ENCODE measurements at regions not wholly inside any gene's neighbourhood (a gene's known extent, or its start where the extent isn't known, plus 50 kb on each side); places are given as distances from the start of the nearest gene placed in this dataset.

- Mint-ChIP-seq H3K4me1 (ENCODE audit: low read depth in 2 of 2) (no peaks in the 10 kb centered on the region), H3K27me3 (no peaks in the 10 kb centered on the region), H3K9me3 (peaks cover 5% of the 10 kb centered on the region), H3K36me3 (no peaks in the 10 kb centered on the region), H3K27ac (no peak overlapping the region), H3K4me3 (no peak overlapping the region)
- no peak for DNase-seq (ENCODE audit: low spot score)
- no peak for ATAC-seq
Measured at GRCh38 chr12:88398031-88398430, 182.2 kb downstream of the KITLG start.

- ATAC-seq (no peak), DNase-seq (ENCODE audit: low spot score) (no peak)
- no peak overlapping the region for H3K27ac Mint-ChIP-seq
- no peaks in the 10 kb centered on the region for H3K36me3 Mint-ChIP-seq
- H3K9me3 Mint-ChIP-seq: peaks cover 2% of the 10 kb centered on the region
- H3K27me3 Mint-ChIP-seq: no peaks in the 10 kb centered on the region
- H3K4me1 Mint-ChIP-seq (ENCODE audit: low read depth in 2 of 2): no peaks in the 10 kb centered on the region
- no peak overlapping the region for H3K4me3 Mint-ChIP-seq
Measured at GRCh38 chr12:88399811-88400210, 180.5 kb downstream of the KITLG start.

- no peak overlapping the region for H3K27ac Mint-ChIP-seq
- no peaks in the 10 kb centered on the region for H3K27me3 Mint-ChIP-seq
- H3K36me3 Mint-ChIP-seq: no peaks in the 10 kb centered on the region
- DNase-seq (ENCODE audit: low spot score): no peak
- no peaks in the 10 kb centered on the region for H3K4me1 Mint-ChIP-seq (ENCODE audit: low read depth in 2 of 2)
- no peak for ATAC-seq
- H3K9me3 Mint-ChIP-seq: peaks cover 2% of the 10 kb centered on the region
- H3K4me3 Mint-ChIP-seq: no peak overlapping the region
Measured at GRCh38 chr12:88400302-88400701, 180.0 kb downstream of the KITLG start.

GRCh38 chr12:88401155-88401554, 179.1 kb downstream of the KITLG start:
- no peak overlapping the region for H3K4me3 Mint-ChIP-seq
- no peaks in the 10 kb centered on the region for H3K36me3 Mint-ChIP-seq
- ATAC-seq (no peak), DNase-seq (ENCODE audit: low spot score) (no peak)
- H3K9me3 Mint-ChIP-seq: peaks cover 2% of the 10 kb centered on the region
- H3K27me3 Mint-ChIP-seq: no peaks in the 10 kb centered on the region
- no peak overlapping the region for H3K27ac Mint-ChIP-seq
- H3K4me1 Mint-ChIP-seq (ENCODE audit: low read depth in 2 of 2): no peaks in the 10 kb centered on the region

- Mint-ChIP-seq H3K9me3 (peaks cover 8% of the 10 kb centered on the region), H3K4me3 (no peak overlapping the region), H3K4me1 (ENCODE audit: low read depth in 2 of 2) (no peaks in the 10 kb centered on the region), H3K36me3 (no peaks in the 10 kb centered on the region), H3K27me3 (no peaks in the 10 kb centered on the region), H3K27ac (no peak overlapping the region)
- DNase-seq (ENCODE audit: low spot score): no peak
- no peak for ATAC-seq
Measured at GRCh38 chr12:88406905-88407304, 173.4 kb downstream of the KITLG start.

- Mint-ChIP-seq H3K27me3 (no peaks in the 10 kb centered on the region), H3K36me3 (no peaks in the 10 kb centered on the region), H3K4me1 (ENCODE audit: low read depth in 2 of 2) (no peaks in the 10 kb centered on the region), H3K4me3 (no peak overlapping the region), H3K27ac (no peak overlapping the region), H3K9me3 (peaks cover 8% of the 10 kb centered on the region)
- ATAC-seq (no peak), DNase-seq (ENCODE audit: low spot score) (no peak)
Measured at GRCh38 chr12:88408823-88409222, 171.4 kb downstream of the KITLG start.

GRCh38 chr12:88409257-88409656, 171.0 kb downstream of the KITLG start:
- H3K27me3 Mint-ChIP-seq: no peaks in the 10 kb centered on the region
- ATAC-seq (no peak), DNase-seq (ENCODE audit: low spot score) (no peak)
- H3K4me1 Mint-ChIP-seq (ENCODE audit: low read depth in 2 of 2): no peaks in the 10 kb centered on the region
- no peak overlapping the region for H3K4me3 Mint-ChIP-seq
- H3K27ac Mint-ChIP-seq: no peak overlapping the region
- no peaks in the 10 kb centered on the region for H3K36me3 Mint-ChIP-seq
- H3K9me3 Mint-ChIP-seq: peaks cover 8% of the 10 kb centered on the region

GRCh38 chr12:88411689-88412088, 168.6 kb downstream of the KITLG start:
- no peak overlapping the region for H3K4me3 Mint-ChIP-seq
- no peaks in the 10 kb centered on the region for H3K27me3 Mint-ChIP-seq
- peaks cover 15% of the 10 kb centered on the region for H3K9me3 Mint-ChIP-seq
- ATAC-seq (no peak), DNase-seq (ENCODE audit: low spot score) (no peak)
- no peaks in the 10 kb centered on the region for H3K4me1 Mint-ChIP-seq (ENCODE audit: low read depth in 2 of 2)
- H3K36me3 Mint-ChIP-seq: no peaks in the 10 kb centered on the region
- H3K27ac Mint-ChIP-seq: no peak overlapping the region

GRCh38 chr12:88413646-88414045, 166.6 kb downstream of the KITLG start:
- Mint-ChIP-seq H3K27ac (no peak overlapping the region), H3K27me3 (no peaks in the 10 kb centered on the region), H3K4me1 (ENCODE audit: low read depth in 2 of 2) (no peaks in the 10 kb centered on the region), H3K4me3 (no peak overlapping the region), H3K36me3 (no peaks in the 10 kb centered on the region), H3K9me3 (peaks cover 12% of the 10 kb centered on the region)
- no peak for ATAC-seq
- DNase-seq (ENCODE audit: low spot score): no peak

- no peak for DNase-seq (ENCODE audit: low spot score)
- Mint-ChIP-seq H3K4me3 (no peak overlapping the region), H3K4me1 (ENCODE audit: low read depth in 2 of 2) (no peaks in the 10 kb centered on the region), H3K9me3 (peaks cover 10% of the 10 kb centered on the region), H3K27ac (no peak overlapping the region), H3K27me3 (no peaks in the 10 kb centered on the region), H3K36me3 (no peaks in the 10 kb centered on the region)
- ATAC-seq: no peak
Measured at GRCh38 chr12:88416155-88416554, 164.1 kb downstream of the KITLG start.

- DNase-seq (ENCODE audit: low spot score): no peak
- no peaks in the 10 kb centered on the region for H3K27me3 Mint-ChIP-seq
- no peak for ATAC-seq
- H3K27ac Mint-ChIP-seq: no peak overlapping the region
- H3K4me1 Mint-ChIP-seq (ENCODE audit: low read depth in 2 of 2): no peaks in the 10 kb centered on the region
- H3K9me3 Mint-ChIP-seq: peaks cover 10% of the 10 kb centered on the region
- H3K36me3 Mint-ChIP-seq: no peaks in the 10 kb centered on the region
- no peak overlapping the region for H3K4me3 Mint-ChIP-seq
Measured at GRCh38 chr12:88416786-88417185, 163.5 kb downstream of the KITLG start.

- H3K9me3 Mint-ChIP-seq: peaks cover 10% of the 10 kb centered on the region
- no peaks in the 10 kb centered on the region for H3K27me3 Mint-ChIP-seq
- no peak for ATAC-seq
- no peaks in the 10 kb centered on the region for H3K36me3 Mint-ChIP-seq
- H3K4me1 Mint-ChIP-seq (ENCODE audit: low read depth in 2 of 2): no peaks in the 10 kb centered on the region
- H3K27ac Mint-ChIP-seq: no peak overlapping the region
- DNase-seq (ENCODE audit: low spot score): no peak
- H3K4me3 Mint-ChIP-seq: no peak overlapping the region
Measured at GRCh38 chr12:88417531-88417930, 162.7 kb downstream of the KITLG start.

GRCh38 chr12:88418856-88419497, 161.3 kb downstream of the KITLG start:
- Mint-ChIP-seq H3K9me3 (peaks cover 10% of the 10 kb centered on the region), H3K36me3 (no peaks in the 10 kb centered on the region), H3K27ac (no peak overlapping the region), H3K27me3 (no peaks in the 10 kb centered on the region), H3K4me3 (no peak overlapping the region), H3K4me1 (ENCODE audit: low read depth in 2 of 2) (no peaks in the 10 kb centered on the region)
- DNase-seq (ENCODE audit: low spot score) (no peak), ATAC-seq (no peak)

- DNase-seq (ENCODE audit: low spot score) (no peak), ATAC-seq (no peak)
- H3K9me3 Mint-ChIP-seq: peaks cover 5% of the 10 kb centered on the region
- H3K36me3 Mint-ChIP-seq: no peaks in the 10 kb centered on the region
- no peaks in the 10 kb centered on the region for H3K27me3 Mint-ChIP-seq
- H3K4me1 Mint-ChIP-seq (ENCODE audit: low read depth in 2 of 2): no peaks in the 10 kb centered on the region
- no peak overlapping the region for H3K4me3 Mint-ChIP-seq
- no peak overlapping the region for H3K27ac Mint-ChIP-seq
Measured at GRCh38 chr12:88419794-88420193, 160.5 kb downstream of the KITLG start.

GRCh38 chr12:88420457-88420856, 159.8 kb downstream of the KITLG start:
- H3K9me3 Mint-ChIP-seq: peaks cover 4% of the 10 kb centered on the region
- H3K36me3 Mint-ChIP-seq: no peaks in the 10 kb centered on the region
- no peak overlapping the region for H3K4me3 Mint-ChIP-seq
- DNase-seq (ENCODE audit: low spot score) (no peak), ATAC-seq (no peak)
- no peaks in the 10 kb centered on the region for H3K27me3 Mint-ChIP-seq
- H3K4me1 Mint-ChIP-seq (ENCODE audit: low read depth in 2 of 2): no peaks in the 10 kb centered on the region
- no peak overlapping the region for H3K27ac Mint-ChIP-seq

Data from natural killer cell treated with Interleukin-12 subunit alpha and Interleukin-12 subunit beta and Interleukin-15 and Interleukin-18, amount 100 ng/mL, for 72 hours (primary cell).